Panc1 (cell line): ENCODE measurements at regions not wholly inside any gene's neighbourhood (a gene's known extent, or its start where the extent isn't known, plus 50 kb on each side); places are given as distances from the start of the nearest gene placed in this dataset.

ENCODE experiments used
- ATAC-seq: fragments of 200-7000 bp; cut with Tn5 transposase; 2 replicates; pipeline ENCODE4 v1.9.1; 2020; ENCODE audit warnings: mild to moderate bottlenecking, moderate library complexity
- BruUV-seq: library from RNA; stranded (reverse); fragments of 400-500 nt; replicated peaks from 2 replicates; lab custom pipeline; 2021; lab: Mats Ljungman, UMichigan
- CTCF ChIA-PET: fragments of 300-600 bp; sonication (Branson Sonifier 250); formaldehyde crosslinking; loops from one replicate; lab custom pipeline; 2022; ENCODE audit warnings: antibody characterized with exemption; lab: Charles Lee
- POLR2A ChIA-PET: fragments of 300-600 bp; sonication (Branson Sonifier 250); formaldehyde crosslinking; loops from one replicate; lab custom pipeline; 2022; ENCODE audit warnings: antibody characterized with exemption; lab: Charles Lee
- DNase-seq: peaks from one replicate; pipeline ENCODE4 v3.0.0-alpha.2; 2010; ENCODE audit warnings: low read depth, low spot score
- H3K27ac ChIP-seq: 2 replicates; pipeline ENCODE4 v1.5.1; 2011; ENCODE audit warnings: mild to moderate bottlenecking, low read length, inconsistent platforms
- H3K27me3 ChIP-seq: fragments of 200-500 bp; sonication (Bioruptor generic); 2 replicates; pipeline ENCODE4 v1.6.0; 2014; ENCODE audit warnings: low read length, inconsistent platforms; ENCODE audit not compliant: control insufficient read depth, insufficient read depth
- H3K36me3 ChIP-seq: fragments of 200-500 bp; sonication (Bioruptor generic); 2 replicates; pipeline ENCODE4 v1.5.1; 2014; ENCODE audit warnings: inconsistent platforms, mild to moderate bottlenecking, low read length, moderate library complexity; ENCODE audit not compliant: control insufficient read depth, insufficient read depth
- H3K4me1 ChIP-seq: 2 replicates; pipeline ENCODE4 v1.5.1; 2011; ENCODE audit warnings: inconsistent platforms, mild to moderate bottlenecking, low read length, moderate library complexity; ENCODE audit not compliant: control insufficient read depth, insufficient read depth
- H3K4me3 ChIP-seq, 2 experiments: 2 replicates each; pipeline ENCODE4 v1.5.1; 2011 to 2012; ENCODE audit warnings: low read depth in 2 of 2, low read length in 2 of 2, mild to moderate bottlenecking in 2 of 2, inconsistent platforms in 1 of 2, moderate library complexity in 1 of 2
- H3K9me3 ChIP-seq: fragments of 200-500 bp; sonication (Bioruptor generic); 2 replicates; pipeline ENCODE4 v1.5.1; 2014; ENCODE audit warnings: low read depth, mild to moderate bottlenecking, inconsistent platforms, low read length, moderate library complexity; ENCODE audit not compliant: control insufficient read depth, insufficient read depth
- POLR2AphosphoS5 ChIP-seq: IDR thresholded peaks from 2 replicates; pipeline ENCODE4 v1.6.1; 2012; ENCODE audit warnings: mild to moderate bottlenecking, low read depth, low read length, moderate library complexity
- SIN3A ChIP-seq: IDR thresholded peaks from 2 replicates; pipeline ENCODE4 v1.6.1; 2012; ENCODE audit warnings: low read depth, mild to moderate bottlenecking, low read length, moderate library complexity, borderline replicate concordance; ENCODE audit not compliant: insufficient read depth
- TCF7L2 ChIP-seq: IDR thresholded peaks from 2 replicates; pipeline ENCODE4 v1.6.1; 2011; ENCODE audit warnings: mild to moderate bottlenecking, low read depth, low read length, inconsistent platforms
- in situ Hi-C: cut with HindIII; loops from 2 replicates; pipeline ENCODE4 v1.10.0; 2016; ENCODE audit warnings: low sequenced_read_pairs, low pct_unique_long_range_greater_than_20kb
- intact Hi-C: fragments of 100-400 bp; cut with micrococcal nuclease; formaldehyde crosslinking; loops from one replicate; pipeline ENCODE4 v1.10.0; 2022; ENCODE audit not compliant: unreplicated experiment
- TF ChIP-seq, protein P1 (sequence below): fragments of 450-650 bp; IDR thresholded peaks from 2 replicates; pipeline ENCODE4 v1.5.1; 2017; ENCODE audit warnings: mild to moderate bottlenecking
- TF ChIP-seq, protein P2 (sequence below), 2 experiments: IDR thresholded peaks; 2 replicates each; pipeline ENCODE4 v1.6.1; 2011 to 2012; ENCODE audit warnings: low read depth in 2 of 2, control low read depth in 1 of 2, low read length in 1 of 2, mild to moderate bottlenecking in 1 of 2, moderate library complexity in 1 of 2; ENCODE audit not compliant: insufficient read depth in 1 of 2

DNA sequence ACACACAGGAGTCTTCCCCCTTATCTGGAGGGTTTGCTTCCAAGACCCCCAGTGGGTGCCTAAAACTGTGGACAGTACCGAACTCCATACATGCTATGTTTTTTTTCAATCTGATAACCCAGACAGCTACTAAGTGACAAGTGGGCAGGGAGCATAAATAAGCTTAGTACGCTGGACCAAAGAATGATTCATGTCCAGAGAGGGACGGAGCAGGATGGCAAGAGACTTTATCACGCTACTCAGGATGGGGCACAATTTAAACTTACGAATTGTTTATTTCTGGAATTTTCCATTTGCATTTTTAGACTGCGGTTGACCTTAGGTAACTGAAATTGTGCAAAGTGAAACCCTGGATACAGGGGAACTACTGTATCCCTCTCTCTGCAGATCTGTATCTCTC, 410.0 kb upstream of the MKI67 start:
- ChIA-PET CTCF (no interaction called here), POLR2A (no interaction called here)
- no TSS peak for BruUV-seq
- Histone ChIP-seq H3K36me3 (no peaks in the 10 kb centered on the region; the same call in 1 of the 2 replicates), H3K27ac (no peak overlapping the region), H3K4me1 (no peaks in the 10 kb centered on the region; the same call in 1 of the 2 replicates), H3K27me3 (peaks cover 36% of the 10 kb centered on the region), H3K4me3 (no peak overlapping the region), H3K9me3 (no peaks in the 10 kb centered on the region)
- in situ Hi-C loops (no loop called here), intact Hi-C loops (no loop called here)
- ATAC-seq: no peak
- TF ChIP-seq, protein P1, sequence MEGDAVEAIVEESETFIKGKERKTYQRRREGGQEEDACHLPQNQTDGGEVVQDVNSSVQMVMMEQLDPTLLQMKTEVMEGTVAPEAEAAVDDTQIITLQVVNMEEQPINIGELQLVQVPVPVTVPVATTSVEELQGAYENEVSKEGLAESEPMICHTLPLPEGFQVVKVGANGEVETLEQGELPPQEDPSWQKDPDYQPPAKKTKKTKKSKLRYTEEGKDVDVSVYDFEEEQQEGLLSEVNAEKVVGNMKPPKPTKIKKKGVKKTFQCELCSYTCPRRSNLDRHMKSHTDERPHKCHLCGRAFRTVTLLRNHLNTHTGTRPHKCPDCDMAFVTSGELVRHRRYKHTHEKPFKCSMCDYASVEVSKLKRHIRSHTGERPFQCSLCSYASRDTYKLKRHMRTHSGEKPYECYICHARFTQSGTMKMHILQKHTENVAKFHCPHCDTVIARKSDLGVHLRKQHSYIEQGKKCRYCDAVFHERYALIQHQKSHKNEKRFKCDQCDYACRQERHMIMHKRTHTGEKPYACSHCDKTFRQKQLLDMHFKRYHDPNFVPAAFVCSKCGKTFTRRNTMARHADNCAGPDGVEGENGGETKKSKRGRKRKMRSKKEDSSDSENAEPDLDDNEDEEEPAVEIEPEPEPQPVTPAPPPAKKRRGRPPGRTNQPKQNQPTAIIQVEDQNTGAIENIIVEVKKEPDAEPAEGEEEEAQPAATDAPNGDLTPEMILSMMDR: no peak
- no peak for TF ChIP-seq SIN3A
- no peak for TF ChIP-seq POLR2AphosphoS5
- TF ChIP-seq, protein P2, sequence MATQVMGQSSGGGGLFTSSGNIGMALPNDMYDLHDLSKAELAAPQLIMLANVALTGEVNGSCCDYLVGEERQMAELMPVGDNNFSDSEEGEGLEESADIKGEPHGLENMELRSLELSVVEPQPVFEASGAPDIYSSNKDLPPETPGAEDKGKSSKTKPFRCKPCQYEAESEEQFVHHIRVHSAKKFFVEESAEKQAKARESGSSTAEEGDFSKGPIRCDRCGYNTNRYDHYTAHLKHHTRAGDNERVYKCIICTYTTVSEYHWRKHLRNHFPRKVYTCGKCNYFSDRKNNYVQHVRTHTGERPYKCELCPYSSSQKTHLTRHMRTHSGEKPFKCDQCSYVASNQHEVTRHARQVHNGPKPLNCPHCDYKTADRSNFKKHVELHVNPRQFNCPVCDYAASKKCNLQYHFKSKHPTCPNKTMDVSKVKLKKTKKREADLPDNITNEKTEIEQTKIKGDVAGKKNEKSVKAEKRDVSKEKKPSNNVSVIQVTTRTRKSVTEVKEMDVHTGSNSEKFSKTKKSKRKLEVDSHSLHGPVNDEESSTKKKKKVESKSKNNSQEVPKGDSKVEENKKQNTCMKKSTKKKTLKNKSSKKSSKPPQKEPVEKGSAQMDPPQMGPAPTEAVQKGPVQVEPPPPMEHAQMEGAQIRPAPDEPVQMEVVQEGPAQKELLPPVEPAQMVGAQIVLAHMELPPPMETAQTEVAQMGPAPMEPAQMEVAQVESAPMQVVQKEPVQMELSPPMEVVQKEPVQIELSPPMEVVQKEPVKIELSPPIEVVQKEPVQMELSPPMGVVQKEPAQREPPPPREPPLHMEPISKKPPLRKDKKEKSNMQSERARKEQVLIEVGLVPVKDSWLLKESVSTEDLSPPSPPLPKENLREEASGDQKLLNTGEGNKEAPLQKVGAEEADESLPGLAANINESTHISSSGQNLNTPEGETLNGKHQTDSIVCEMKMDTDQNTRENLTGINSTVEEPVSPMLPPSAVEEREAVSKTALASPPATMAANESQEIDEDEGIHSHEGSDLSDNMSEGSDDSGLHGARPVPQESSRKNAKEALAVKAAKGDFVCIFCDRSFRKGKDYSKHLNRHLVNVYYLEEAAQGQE (IDR thresholded peaks at IDR 0.05; ENCODE audit: insufficient read depth in 1 of 2, low read depth in 2 of 2, low read length in 1 of 2): no peak
- TF ChIP-seq TCF7L2: no peak
- no peak for DNase-seq

DNA sequence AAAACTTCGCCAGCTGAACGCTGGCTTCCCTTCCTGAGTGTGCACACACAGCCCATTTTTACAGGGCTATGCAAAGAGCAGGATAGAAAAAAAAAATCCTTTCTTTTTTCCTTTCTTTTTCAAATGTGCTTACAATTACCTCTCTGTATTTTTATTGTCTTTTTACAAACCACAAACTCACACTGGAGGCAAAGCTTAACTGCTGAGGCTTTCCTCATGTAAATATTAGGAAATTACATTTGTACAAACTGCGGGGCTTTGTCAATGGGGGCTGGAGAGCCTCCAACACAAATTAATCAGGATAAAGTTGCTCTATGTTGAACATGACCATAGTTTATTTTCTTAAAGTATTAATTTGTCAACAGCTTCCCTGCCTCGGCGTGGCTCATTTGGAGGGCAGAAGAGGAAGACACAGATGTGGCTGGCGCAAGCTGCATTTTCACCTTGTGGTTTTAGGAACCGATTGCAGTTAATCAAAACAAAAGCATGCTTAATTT, 411.7 kb upstream of the MKI67 start:
- no peak for ATAC-seq
- no peak overlapping the region for H3K4me3 ChIP-seq
- in situ Hi-C loops: no loop called here
- H3K9me3 ChIP-seq: no peaks in the 10 kb centered on the region
- intact Hi-C loops: no loop called here
- CTCF ChIA-PET: no interaction called here
- H3K27ac ChIP-seq: no peak overlapping the region
- POLR2A ChIA-PET: no interaction called here
- no peak for TF ChIP-seq TCF7L2
- no peak for TF ChIP-seq POLR2AphosphoS5
- TF ChIP-seq, protein P2 (IDR thresholded peaks at IDR 0.05; ENCODE audit: insufficient read depth in 1 of 2, low read depth in 2 of 2, low read length in 1 of 2): no peak
- TF ChIP-seq SIN3A: no peak
- TF ChIP-seq, protein P1: no peak
- H3K36me3 ChIP-seq: no peaks in the 10 kb centered on the region; the same call in 1 of the 2 replicates
- DNase-seq: no peak
- H3K4me1 ChIP-seq: no peaks in the 10 kb centered on the region; the same call in 1 of the 2 replicates
- BruUV-seq: no TSS peak
- H3K27me3 ChIP-seq: peaks cover 41% of the 10 kb centered on the region
